SK-N-SH treated with all-trans-retinoic acid at 6 μM for 48 hours (cell line): ENCODE measurements at regions not wholly inside any gene's neighbourhood (a gene's known extent, or its start where the extent isn't known, plus 50 kb on each side); places are given as distances from the start of the nearest gene placed in this dataset.

Source experiments
- CREB5 ChIP-seq: fragments of 250-450 bp; sonication (Bioruptor Pico); IDR thresholded peaks from 2 replicates; pipeline ENCODE4 v1.5.1; 2020; ENCODE audit warnings: low read depth, mild to moderate bottlenecking, moderate library complexity
- PATZ1 ChIP-seq: fragments of 250-450 bp; sonication (Bioruptor Pico); IDR thresholded peaks from 2 replicates; pipeline ENCODE4 v1.8.0; 2020; ENCODE audit warnings: mild to moderate bottlenecking, moderate library complexity, borderline replicate concordance

GRCh38 chrX:138908577-138908976 lies 197.1 kb upstream of the FGF13 start:
- TF ChIP-seq PATZ1 (CRISPR knock-in tag) (no peak), CREB5 (CRISPR knock-in tag) (no peak)
